ENCODE measurements at regions not wholly inside any gene's neighbourhood (a gene's known extent, or its start where the extent isn't known, plus 50 kb on each side); places are given as distances from the start of the nearest gene placed in this dataset.

DNA sequence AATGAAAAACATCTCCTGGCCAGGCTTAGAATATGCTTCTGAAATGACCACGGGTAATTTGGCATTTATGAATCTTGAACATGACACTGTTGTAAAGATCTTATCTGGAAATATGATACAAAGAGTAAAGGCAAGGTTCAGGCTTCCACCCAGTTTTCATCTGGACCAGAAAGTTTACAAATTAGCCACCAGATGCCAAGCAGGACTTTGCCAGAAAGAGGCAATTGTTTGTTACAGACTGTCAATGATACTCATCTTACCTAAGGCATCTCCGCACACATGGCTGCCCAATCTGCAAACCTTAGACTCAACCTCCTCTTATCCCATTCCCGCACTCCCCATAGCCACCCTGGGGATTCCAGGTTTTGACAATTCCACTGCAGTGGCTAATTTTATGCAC, 795.3 kb downstream of the TYW1 start (continued):
- TF ChIP-seq TAF7 (optimal IDR thresholded peaks at IDR 0.05; ENCODE audit: borderline replicate concordance, low read depth, low read length) (no peak), RBBP5 (IDR thresholded peaks at IDR 0.05; ENCODE audit: borderline replicate concordance, low read depth, low read length) (no peak), TBP (IDR thresholded peaks at IDR 0.05; ENCODE audit: low read depth, low read length) (no peak), CBX8 (IDR thresholded peaks at IDR 0.05; ENCODE audit: borderline replicate concordance, low read depth, low read length) (no peak)
- TF ChIP-seq, protein P1, sequence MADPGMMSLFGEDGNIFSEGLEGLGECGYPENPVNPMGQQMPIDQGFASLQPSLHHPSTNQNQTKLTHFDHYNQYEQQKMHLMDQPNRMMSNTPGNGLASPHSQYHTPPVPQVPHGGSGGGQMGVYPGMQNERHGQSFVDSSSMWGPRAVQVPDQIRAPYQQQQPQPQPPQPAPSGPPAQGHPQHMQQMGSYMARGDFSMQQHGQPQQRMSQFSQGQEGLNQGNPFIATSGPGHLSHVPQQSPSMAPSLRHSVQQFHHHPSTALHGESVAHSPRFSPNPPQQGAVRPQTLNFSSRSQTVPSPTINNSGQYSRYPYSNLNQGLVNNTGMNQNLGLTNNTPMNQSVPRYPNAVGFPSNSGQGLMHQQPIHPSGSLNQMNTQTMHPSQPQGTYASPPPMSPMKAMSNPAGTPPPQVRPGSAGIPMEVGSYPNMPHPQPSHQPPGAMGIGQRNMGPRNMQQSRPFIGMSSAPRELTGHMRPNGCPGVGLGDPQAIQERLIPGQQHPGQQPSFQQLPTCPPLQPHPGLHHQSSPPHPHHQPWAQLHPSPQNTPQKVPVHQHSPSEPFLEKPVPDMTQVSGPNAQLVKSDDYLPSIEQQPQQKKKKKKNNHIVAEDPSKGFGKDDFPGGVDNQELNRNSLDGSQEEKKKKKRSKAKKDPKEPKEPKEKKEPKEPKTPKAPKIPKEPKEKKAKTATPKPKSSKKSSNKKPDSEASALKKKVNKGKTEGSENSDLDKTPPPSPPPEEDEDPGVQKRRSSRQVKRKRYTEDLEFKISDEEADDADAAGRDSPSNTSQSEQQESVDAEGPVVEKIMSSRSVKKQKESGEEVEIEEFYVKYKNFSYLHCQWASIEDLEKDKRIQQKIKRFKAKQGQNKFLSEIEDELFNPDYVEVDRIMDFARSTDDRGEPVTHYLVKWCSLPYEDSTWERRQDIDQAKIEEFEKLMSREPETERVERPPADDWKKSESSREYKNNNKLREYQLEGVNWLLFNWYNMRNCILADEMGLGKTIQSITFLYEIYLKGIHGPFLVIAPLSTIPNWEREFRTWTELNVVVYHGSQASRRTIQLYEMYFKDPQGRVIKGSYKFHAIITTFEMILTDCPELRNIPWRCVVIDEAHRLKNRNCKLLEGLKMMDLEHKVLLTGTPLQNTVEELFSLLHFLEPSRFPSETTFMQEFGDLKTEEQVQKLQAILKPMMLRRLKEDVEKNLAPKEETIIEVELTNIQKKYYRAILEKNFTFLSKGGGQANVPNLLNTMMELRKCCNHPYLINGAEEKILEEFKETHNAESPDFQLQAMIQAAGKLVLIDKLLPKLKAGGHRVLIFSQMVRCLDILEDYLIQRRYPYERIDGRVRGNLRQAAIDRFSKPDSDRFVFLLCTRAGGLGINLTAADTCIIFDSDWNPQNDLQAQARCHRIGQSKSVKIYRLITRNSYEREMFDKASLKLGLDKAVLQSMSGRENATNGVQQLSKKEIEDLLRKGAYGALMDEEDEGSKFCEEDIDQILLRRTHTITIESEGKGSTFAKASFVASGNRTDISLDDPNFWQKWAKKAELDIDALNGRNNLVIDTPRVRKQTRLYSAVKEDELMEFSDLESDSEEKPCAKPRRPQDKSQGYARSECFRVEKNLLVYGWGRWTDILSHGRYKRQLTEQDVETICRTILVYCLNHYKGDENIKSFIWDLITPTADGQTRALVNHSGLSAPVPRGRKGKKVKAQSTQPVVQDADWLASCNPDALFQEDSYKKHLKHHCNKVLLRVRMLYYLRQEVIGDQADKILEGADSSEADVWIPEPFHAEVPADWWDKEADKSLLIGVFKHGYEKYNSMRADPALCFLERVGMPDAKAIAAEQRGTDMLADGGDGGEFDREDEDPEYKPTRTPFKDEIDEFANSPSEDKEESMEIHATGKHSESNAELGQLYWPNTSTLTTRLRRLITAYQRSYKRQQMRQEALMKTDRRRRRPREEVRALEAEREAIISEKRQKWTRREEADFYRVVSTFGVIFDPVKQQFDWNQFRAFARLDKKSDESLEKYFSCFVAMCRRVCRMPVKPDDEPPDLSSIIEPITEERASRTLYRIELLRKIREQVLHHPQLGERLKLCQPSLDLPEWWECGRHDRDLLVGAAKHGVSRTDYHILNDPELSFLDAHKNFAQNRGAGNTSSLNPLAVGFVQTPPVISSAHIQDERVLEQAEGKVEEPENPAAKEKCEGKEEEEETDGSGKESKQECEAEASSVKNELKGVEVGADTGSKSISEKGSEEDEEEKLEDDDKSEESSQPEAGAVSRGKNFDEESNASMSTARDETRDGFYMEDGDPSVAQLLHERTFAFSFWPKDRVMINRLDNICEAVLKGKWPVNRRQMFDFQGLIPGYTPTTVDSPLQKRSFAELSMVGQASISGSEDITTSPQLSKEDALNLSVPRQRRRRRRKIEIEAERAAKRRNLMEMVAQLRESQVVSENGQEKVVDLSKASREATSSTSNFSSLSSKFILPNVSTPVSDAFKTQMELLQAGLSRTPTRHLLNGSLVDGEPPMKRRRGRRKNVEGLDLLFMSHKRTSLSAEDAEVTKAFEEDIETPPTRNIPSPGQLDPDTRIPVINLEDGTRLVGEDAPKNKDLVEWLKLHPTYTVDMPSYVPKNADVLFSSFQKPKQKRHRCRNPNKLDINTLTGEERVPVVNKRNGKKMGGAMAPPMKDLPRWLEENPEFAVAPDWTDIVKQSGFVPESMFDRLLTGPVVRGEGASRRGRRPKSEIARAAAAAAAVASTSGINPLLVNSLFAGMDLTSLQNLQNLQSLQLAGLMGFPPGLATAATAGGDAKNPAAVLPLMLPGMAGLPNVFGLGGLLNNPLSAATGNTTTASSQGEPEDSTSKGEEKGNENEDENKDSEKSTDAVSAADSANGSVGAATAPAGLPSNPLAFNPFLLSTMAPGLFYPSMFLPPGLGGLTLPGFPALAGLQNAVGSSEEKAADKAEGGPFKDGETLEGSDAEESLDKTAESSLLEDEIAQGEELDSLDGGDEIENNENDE (IDR thresholded peaks at IDR 0.05; ENCODE audit: insufficient replicate concordance, low read length): no peak
- TF ChIP-seq, protein P2, sequence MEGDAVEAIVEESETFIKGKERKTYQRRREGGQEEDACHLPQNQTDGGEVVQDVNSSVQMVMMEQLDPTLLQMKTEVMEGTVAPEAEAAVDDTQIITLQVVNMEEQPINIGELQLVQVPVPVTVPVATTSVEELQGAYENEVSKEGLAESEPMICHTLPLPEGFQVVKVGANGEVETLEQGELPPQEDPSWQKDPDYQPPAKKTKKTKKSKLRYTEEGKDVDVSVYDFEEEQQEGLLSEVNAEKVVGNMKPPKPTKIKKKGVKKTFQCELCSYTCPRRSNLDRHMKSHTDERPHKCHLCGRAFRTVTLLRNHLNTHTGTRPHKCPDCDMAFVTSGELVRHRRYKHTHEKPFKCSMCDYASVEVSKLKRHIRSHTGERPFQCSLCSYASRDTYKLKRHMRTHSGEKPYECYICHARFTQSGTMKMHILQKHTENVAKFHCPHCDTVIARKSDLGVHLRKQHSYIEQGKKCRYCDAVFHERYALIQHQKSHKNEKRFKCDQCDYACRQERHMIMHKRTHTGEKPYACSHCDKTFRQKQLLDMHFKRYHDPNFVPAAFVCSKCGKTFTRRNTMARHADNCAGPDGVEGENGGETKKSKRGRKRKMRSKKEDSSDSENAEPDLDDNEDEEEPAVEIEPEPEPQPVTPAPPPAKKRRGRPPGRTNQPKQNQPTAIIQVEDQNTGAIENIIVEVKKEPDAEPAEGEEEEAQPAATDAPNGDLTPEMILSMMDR (IDR thresholded peaks at IDR 0.05; ENCODE audit: control extremely low read depth in 1 of 3, insufficient read depth in 1 of 3, low read depth in 1 of 3, low read length in 3 of 3): no peak
- TF ChIP-seq, protein P3, sequence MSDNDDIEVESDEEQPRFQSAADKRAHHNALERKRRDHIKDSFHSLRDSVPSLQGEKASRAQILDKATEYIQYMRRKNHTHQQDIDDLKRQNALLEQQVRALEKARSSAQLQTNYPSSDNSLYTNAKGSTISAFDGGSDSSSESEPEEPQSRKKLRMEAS (IDR thresholded peaks at IDR 0.05): no peak

Data from H1 (cell line).